KOPT-K1 (cell line): ENCODE measurements at regions not wholly inside any gene's neighbourhood (a gene's known extent, or its start where the extent isn't known, plus 50 kb on each side); places are given as distances from the start of the nearest gene placed in this dataset.

Experiments used
- H3K27ac ChIP-seq: fragments of 200-600 bp; sonication (generic); 2 replicates; pipeline ENCODE4 v1.5.1; 2016; ENCODE audit warnings: antibody characterized with exemption, mild to moderate bottlenecking, low read depth, low read length; ENCODE audit not compliant: poor library complexity, severe bottlenecking
- H3K36me3 ChIP-seq: fragments of 200-600 bp; sonication (generic); 2 replicates; pipeline ENCODE4 v1.5.1; 2017; ENCODE audit warnings: antibody characterized with exemption, mild to moderate bottlenecking, low read length, moderate library complexity; ENCODE audit not compliant: insufficient read depth
- H3K9me3 ChIP-seq: fragments of 200-600 bp; sonication (generic); 2 replicates; pipeline ENCODE4 v1.5.1; 2017; ENCODE audit warnings: antibody characterized with exemption, low read length, mild to moderate bottlenecking; ENCODE audit not compliant: insufficient read depth, poor library complexity, severe bottlenecking

DNA sequence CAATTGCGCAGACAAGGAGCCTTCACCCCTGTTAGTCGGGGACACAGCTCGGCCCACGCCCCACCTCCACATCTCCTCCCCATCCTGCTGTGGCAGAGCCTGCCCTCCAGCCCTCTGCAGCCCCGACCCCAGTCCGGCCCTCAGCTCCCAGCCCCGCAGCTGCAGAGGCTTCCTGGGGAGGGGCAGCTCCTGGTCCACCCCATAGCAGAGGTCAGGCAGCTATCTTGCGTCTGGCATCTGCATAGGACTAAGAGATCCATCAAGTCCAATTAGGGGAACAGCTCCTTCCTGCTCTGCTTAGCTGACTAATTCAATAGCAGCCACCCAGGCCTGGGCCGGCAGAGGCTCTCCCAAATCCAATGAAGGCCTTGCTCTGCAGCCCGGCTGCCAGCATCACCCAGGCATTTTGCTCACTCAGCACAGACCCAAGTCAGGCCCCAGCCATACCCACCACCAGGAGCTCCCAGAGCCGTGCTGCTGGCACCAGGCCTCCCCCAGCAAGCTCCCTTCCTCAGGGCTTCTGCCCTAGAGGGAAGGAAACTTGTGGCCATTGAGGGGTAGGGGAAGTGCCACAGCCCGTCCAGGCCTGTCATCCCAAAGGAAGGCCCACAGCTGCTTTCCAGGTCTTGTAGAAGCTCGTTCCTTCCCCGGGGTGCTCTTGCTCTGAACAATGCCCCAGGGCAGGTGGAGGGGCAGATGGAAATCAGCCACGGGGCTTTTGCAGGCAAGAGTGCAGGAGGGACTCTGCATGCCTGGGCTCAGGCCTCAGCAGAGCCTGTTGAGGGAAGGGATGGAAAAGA, 106.2 kb upstream of the RET start:
- H3K36me3 ChIP-seq = no peaks in the 10 kb centered on the region
- H3K9me3 ChIP-seq = no peaks in the 10 kb centered on the region
- no peak overlapping the region for H3K27ac ChIP-seq

DNA sequence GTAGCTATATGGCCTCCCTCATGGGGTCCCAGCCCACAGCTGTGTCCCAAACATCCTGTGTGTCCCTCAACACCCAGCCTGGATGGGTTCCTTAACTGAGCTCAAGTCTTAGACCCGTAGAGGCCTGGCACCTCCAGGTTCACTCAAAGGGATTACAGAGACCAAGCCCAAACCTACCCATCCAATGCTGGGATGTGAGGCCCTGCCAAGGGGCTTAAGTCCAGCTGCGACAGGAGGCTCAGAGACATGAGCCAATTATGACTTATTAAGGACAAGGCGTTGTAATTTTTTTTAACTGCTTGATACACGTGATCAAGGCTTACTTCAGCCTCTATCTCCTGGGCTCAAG, 105.6 kb upstream of the RET start:
- Histone ChIP-seq H3K9me3 (no peaks in the 10 kb centered on the region), H3K27ac (no peak overlapping the region), H3K36me3 (no peaks in the 10 kb centered on the region)

DNA sequence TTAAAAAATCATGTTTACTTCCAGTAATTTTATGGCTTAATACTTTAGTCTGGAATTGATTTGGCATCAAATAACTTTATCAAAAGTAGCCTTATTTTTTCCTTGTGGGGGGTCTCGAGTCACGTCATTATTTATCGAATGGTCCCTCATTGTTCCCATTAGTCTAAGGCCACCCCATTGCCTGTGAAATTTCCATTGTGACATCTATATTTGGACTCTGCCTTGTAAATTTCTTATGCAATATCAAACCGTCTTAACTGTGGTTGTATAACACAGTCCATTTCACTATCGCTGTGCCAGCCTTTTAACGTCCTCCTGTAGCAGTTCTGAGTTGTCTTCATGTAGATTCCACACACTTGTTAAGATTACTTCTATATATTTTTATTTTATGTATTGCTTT, 103.9 kb upstream of the RET start:
- Histone ChIP-seq H3K9me3 (no peaks in the 10 kb centered on the region), H3K36me3 (no peaks in the 10 kb centered on the region), H3K27ac (no peak overlapping the region)

DNA sequence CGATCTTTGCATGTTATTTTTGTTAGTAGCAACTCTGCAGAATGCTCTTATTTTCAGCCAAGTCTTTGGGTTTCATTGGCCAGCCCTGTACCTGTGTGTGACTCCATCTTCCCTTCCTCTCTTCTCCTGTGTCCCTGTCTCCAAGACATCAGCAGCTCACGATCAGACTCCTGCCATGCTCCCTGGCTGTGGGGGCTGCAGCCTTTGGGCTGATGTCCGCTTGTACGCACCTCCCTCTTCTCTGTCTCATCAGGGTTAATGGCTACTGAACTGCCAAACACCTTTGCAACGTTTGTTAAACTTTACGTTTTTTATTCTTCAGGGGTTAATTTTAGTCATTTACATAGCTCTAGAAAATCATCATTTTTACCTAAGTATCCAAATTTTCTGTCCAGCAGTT, 103.5 kb upstream of the RET start:
- H3K27ac ChIP-seq = no peak overlapping the region
- H3K9me3 ChIP-seq = no peaks in the 10 kb centered on the region
- no peaks in the 10 kb centered on the region for H3K36me3 ChIP-seq

DNA sequence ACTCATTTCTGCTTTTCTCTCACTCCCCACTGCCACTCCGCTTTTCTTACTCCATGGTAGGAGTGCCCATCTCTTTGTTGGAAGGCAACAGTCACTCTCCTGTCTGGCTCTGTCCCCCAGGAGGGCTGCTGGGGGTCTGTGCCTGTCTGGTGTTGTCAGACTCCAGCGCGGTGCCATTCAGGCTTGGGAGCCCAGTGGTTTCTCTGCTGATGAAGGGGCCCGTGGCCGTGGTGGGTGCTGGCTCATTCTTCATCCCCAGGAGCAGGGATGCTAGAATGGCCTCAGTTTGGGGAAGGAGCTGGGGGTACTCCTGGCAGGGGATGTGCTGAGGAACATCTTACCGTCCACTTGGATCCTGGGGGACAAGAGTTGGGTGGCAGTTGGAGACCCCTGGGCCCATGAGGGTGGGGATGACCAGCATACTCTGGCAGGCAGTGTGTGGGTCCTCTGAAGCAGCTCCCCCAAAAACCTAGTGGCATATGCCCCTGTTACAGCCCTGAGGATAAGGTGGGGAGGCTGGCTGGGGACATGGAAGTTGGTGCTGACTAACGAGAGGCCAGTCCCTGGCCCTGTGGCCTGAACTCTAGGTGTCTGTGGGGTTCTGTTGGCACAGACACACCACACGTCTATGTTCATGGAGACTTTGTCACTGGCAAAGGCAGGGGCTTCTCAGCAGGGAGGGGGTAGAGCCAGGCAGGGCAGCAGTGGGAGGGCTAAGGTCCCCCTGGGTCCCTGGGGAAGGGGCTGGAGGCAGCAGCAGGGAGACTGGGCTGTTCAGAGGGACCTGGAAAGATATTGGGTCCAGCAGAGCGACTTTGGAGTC, 102.8 kb upstream of the RET start:
- H3K36me3 ChIP-seq = no peaks in the 10 kb centered on the region
- no peak overlapping the region for H3K27ac ChIP-seq
- no peaks in the 10 kb centered on the region for H3K9me3 ChIP-seq

DNA sequence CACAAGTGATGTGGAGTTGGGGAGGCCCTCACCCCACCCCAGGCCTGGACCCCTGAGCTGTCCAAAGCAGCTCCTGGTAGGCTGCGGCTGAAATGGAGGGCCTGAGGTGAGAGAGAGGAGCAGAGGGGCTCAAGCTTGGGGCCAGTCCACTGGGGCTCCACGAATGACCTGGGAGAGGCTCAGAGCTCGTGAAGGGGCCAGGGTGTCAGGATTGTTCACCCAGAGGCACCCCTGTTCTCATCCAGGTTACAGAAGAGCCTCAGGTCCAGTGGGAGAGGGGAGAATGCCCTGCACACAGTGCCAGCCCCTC, 102.2 kb upstream of the RET start:
- Histone ChIP-seq H3K27ac (peak overlapping the region; percentile 48), H3K9me3 (no peaks in the 10 kb centered on the region)

DNA sequence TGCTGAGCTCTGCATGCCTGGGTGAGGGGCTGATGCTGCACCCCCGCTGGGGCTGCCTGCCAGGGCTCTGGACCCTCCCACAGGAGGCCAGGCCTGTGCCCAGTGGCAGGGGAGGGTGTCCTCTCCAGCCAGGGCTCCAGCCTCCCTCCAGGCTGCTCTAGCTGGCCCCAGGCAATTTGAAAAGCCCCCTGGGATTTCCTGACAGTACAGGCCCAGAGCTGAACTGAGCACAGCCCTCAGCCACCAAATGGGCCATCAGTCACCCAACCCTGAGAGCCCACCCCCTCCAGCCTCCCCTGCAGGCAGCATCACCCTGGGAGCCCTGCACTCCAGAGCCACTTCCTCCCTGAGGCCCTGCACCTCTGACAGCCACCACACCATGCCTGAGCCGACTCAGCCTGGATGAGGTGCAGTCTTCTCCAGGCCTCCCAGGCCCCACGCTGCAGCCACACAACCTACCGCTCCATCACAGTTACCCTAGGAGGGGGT, 101.8 kb upstream of the RET start:
- H3K27ac ChIP-seq = peak overlapping the region; percentile 48
- H3K9me3 ChIP-seq = no peaks in the 10 kb centered on the region
- no peaks in the 10 kb centered on the region for H3K36me3 ChIP-seq

More for the DNA sequence above, 102.2 kb upstream of the RET start:
- no peaks in the 10 kb centered on the region for H3K36me3 ChIP-seq

DNA sequence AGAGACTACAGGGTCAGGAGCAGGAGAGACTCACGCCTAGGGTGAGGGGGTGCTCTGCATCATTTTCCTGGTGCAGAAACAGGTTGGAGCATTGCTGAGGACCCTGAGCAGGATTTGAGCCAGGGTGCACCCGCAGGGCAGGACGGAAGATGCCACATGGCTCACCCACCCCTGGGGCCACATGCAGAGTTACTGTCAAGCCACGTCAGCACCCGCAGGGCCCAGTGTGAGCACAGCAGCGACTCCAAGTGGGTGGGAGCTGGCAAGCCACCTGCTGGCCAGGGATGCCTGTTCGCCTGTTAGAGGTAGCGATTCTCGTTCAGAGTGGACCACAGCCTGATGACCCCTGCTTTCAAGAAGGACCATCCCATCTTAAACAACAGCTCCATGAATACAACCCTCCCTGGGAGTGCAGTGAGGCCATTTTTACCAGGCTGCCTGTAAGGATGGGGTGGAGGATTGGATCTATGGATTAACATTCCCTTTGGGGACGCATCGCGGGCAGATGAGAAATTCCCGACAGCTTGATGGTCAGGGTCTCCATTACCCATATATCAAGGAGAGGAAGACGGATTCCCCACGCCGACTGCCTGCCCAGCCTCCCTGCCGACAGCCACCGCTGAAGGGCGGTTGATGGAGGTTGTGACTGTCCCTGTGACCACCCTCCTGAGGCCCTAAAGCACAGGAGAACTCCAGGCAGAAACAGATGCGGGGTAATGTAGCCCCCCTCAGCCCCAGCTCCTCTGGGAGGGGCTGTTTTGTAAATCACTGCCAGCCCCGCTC, 101.1 kb upstream of the RET start:
- Histone ChIP-seq H3K36me3 (no peaks in the 10 kb centered on the region), H3K9me3 (no peaks in the 10 kb centered on the region), H3K27ac (peak overlapping the region; percentile 48)

DNA sequence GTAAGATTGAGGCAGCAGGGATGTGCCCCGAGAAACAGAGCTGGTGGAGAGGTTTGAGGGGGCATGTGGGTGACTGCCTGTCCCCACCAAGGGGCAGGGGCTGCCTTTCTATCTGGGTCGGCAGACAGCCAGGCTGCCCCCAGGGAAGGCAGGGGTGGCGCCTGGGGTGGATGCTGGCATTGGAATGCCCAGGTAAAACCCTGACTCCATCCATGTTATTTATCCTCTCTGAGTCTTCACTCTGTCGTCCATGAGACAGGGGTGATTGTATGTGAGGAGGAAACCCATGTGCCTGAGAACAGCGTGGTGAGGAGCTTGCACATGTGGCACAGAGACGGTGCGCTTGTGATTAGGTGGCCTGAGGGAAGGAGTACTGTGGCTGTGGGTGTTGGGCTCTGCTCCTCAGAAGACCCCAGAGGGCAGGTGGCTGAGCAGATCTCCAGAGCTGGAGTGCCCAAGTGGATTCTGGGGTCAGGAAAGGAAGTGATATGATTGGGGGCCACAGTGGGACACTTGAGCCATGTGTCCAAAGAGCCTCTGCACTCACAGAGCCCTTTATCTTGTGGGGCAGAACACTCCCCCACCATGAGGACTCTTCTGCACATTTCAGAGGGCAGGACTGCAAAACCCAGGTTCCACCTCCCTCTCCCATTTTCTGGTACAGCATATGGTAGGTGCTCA, 100.4 kb upstream of the RET start:
- H3K27ac ChIP-seq = no peak overlapping the region
- H3K9me3 ChIP-seq = no peaks in the 10 kb centered on the region
- H3K36me3 ChIP-seq = no peaks in the 10 kb centered on the region

DNA sequence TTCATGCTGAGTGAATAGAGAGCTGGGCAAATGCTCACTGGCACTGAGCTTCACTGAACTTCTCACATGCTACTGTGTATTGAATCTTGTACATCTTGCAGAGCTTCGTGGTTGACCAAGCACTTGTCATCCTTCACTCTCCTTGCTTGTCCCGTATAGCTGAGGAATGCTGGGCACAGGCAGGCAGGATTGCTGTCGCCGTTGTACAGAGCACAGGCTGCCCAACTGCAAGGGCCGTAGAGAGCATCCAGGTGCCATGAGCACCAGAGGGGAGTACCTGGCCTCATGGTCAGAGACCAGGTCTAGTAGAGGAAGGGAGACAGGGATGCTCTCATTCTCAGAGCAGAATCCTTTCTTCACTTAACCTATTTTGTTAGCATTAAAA, 99.8 kb upstream of the RET start:
- Histone ChIP-seq H3K9me3 (no peaks in the 10 kb centered on the region), H3K36me3 (no peaks in the 10 kb centered on the region), H3K27ac (no peak overlapping the region)

DNA sequence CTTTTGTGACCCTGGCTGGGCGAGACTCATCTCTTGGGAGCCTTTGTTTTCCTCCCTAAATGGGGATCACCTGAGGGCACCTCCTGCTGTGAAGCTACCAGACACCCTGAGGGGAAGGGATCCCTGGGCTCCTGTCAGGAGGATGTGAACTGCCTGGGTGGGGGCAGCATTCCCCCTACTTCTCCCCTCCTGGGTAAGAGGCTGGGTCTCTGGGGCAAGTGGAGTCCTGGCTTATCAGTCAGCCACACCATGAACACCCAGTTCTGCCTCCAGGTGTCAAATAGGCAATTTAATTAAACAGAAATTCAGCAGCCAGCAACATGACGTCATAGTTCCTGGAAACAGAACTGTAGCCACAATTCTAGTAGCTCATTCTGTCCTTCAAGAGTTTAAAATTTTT, 97.7 kb upstream of the RET start:
- Histone ChIP-seq H3K36me3 (no peaks in the 10 kb centered on the region), H3K9me3 (no peaks in the 10 kb centered on the region), H3K27ac (peak overlapping the region; percentile 13)

DNA sequence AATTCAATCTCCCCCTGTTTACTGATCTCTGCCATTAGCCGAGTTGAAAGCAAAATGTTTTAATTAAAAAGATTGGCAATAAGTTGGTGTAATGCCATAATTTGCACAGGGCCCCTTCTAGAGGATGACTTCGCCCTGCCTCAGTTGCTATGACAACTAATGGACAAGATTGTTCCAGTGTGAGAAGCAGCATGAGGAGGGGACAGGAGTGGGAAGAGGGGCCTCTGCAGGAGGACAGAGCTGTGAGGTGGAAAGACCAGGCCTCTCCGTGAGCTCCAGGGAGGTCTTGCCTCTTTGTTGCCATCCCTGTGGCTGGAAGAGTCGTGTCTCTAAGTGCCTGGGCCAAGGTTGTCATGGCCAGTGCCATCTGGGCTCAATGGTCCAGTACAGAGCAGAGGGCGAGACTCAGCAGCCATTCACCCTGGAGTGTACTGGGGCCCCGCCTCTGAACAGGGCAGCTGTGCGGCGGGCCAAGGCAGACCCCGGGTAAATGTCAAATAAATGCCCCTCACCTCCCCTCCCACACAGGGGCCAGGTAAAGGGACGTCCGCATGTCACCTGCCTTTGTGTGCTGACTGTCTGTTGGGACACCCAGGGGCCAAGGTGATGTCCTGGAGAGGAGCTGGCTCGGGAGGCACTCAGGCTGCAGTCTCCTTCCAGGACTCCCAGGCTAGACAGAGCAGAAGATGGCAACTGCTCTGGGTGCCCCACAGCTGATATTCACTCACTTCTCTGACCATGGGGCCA, 97.0 kb upstream of the RET start:
- Histone ChIP-seq H3K27ac (peak overlapping the region; percentile 40), H3K36me3 (no peaks in the 10 kb centered on the region), H3K9me3 (no peaks in the 10 kb centered on the region)

DNA sequence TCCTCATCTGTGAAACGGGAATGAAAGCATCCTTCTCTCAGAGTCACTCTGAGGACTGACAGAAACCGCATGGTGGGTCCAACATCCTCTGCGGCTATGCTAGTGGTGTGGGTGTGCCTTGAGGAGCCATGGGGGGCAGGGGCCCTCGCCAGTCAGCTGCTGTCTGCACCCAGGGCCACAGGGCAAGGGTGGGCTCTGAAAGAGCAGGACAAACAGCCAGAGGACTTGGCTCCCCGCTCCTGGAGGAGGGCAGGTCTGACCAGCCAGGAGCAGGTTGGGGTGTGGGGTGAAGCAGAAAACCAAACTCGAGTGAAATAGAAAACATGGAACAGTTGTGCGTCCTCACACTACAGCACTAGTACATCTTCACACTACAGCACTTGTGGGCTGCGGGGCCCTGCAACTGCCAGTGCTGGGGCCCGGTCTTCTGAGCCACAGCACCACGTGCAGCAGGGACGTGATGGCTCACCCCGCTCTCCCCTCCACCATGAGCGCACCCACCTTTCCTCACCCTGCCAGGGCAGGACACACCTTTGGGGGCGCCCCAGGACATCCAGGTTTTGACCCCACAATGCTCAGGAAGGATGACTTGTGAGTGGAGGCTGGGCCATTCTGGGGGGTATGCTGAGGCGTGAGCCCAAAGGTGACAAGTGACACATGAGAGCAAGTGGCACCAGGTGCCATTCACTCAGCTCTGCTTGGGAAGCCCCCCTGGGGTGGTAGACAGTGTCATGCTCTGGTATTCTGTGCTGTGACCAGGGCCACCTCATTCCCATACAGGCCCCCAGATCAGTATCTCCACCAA, 96.1 kb upstream of the RET start:
- Histone ChIP-seq H3K36me3 (no peaks in the 10 kb centered on the region), H3K27ac (peak overlapping the region; percentile 40), H3K9me3 (no peaks in the 10 kb centered on the region)
